Astrocyte (in vitro differentiated cells and primary cell): ENCODE measurements at regions not wholly inside any gene's neighbourhood (a gene's known extent, or its start where the extent isn't known, plus 50 kb on each side); places are given as distances from the start of the nearest gene placed in this dataset.

Experiments
- DNase-seq: peaks from one replicate; pipeline ENCODE4 v3.0.0-alpha.2; 2010; ENCODE audit warnings: low read depth
- FAIRE-seq: peaks from 2 replicates; lab custom pipeline; 2011; peaks lifted over from hg19 to GRCh38; lab: Jason Lieb, UNC
- H2AFZ ChIP-seq: 2 replicates; pipeline ENCODE4 v1.6.0; 2012; ENCODE audit warnings: low read depth, low read length, inconsistent platforms
- H3K27ac ChIP-seq: 2 replicates; pipeline ENCODE4 v1.5.1; 2011; ENCODE audit warnings: low read depth, low read length, inconsistent platforms
- H3K27me3 ChIP-seq: 2 replicates; pipeline ENCODE4 v1.6.0; 2011; ENCODE audit warnings: low read length, inconsistent platforms; ENCODE audit not compliant: insufficient read depth
- H3K36me3 ChIP-seq: 2 replicates; pipeline ENCODE4 v1.5.1; 2011; ENCODE audit warnings: low read length, inconsistent platforms; ENCODE audit not compliant: insufficient read depth
- H3K4me1 ChIP-seq: 2 replicates; pipeline ENCODE4 v1.5.1; 2011; ENCODE audit warnings: low read length, inconsistent platforms; ENCODE audit not compliant: insufficient read depth
- H3K4me2 ChIP-seq: 2 replicates; pipeline ENCODE4 v1.6.0; 2012; ENCODE audit warnings: low read length, inconsistent platforms
- H3K4me3 ChIP-seq: 2 replicates; pipeline ENCODE4 v1.5.1; 2011; ENCODE audit warnings: low read depth, mild to moderate bottlenecking, low read length, inconsistent platforms; ENCODE audit not compliant: insufficient read depth
- H3K79me2 ChIP-seq: 2 replicates; pipeline ENCODE4 v1.6.0; 2012; ENCODE audit warnings: mild to moderate bottlenecking, low read length, inconsistent platforms; ENCODE audit not compliant: insufficient read depth
- H3K9ac ChIP-seq: 2 replicates; pipeline ENCODE4 v1.6.0; 2012; ENCODE audit warnings: mild to moderate bottlenecking, low read length, inconsistent platforms
- H3K9me3 ChIP-seq: 2 replicates; pipeline ENCODE4 v1.5.1; 2012; ENCODE audit warnings: low read depth, mild to moderate bottlenecking, low read length, inconsistent platforms; ENCODE audit not compliant: insufficient read depth
- H4K20me1 ChIP-seq: 2 replicates; pipeline ENCODE4 v1.6.0; 2012; ENCODE audit warnings: low read length, inconsistent platforms; ENCODE audit not compliant: insufficient read depth
- H3K27ac Mint-ChIP-seq: one replicate; pipeline ENCODE4 v1.8.0; 2021; ENCODE audit warnings: mild to moderate bottlenecking, mixed read lengths; ENCODE audit not compliant: unreplicated experiment
- H3K27me3 Mint-ChIP-seq: one replicate; pipeline ENCODE4 v1.8.0; 2021; ENCODE audit warnings: low read depth, mixed read lengths; ENCODE audit not compliant: unreplicated experiment
- H3K36me3 Mint-ChIP-seq: one replicate; pipeline ENCODE4 v1.8.0; 2021; ENCODE audit warnings: low read depth, mixed read lengths; ENCODE audit not compliant: unreplicated experiment
- H3K4me1 Mint-ChIP-seq: one replicate; pipeline ENCODE4 v1.8.0; 2021; ENCODE audit warnings: low read depth, mixed read lengths; ENCODE audit not compliant: unreplicated experiment
- H3K4me3 Mint-ChIP-seq: one replicate; pipeline ENCODE4 v1.8.0; 2021; ENCODE audit warnings: mild to moderate bottlenecking, moderate library complexity, mixed read lengths; ENCODE audit not compliant: unreplicated experiment
- H3K9me3 Mint-ChIP-seq: one replicate; pipeline ENCODE4 v1.8.0; 2021; ENCODE audit warnings: mild to moderate bottlenecking, mixed read lengths; ENCODE audit not compliant: unreplicated experiment
- EZH2 ChIP-seq: IDR thresholded peaks from 2 replicates; pipeline ENCODE4 v1.6.1; 2012; ENCODE audit warnings: mild to moderate bottlenecking, low read length, inconsistent platforms; ENCODE audit not compliant: insufficient read depth
- TF ChIP-seq, protein P1 (sequence below): IDR thresholded peaks from 2 replicates; pipeline ENCODE4 v1.5.1; 2011; ENCODE audit warnings: low read depth, mild to moderate bottlenecking, inconsistent platforms, low read length, moderate library complexity; ENCODE audit not compliant: insufficient read depth

- TF ChIP-seq, protein P1, sequence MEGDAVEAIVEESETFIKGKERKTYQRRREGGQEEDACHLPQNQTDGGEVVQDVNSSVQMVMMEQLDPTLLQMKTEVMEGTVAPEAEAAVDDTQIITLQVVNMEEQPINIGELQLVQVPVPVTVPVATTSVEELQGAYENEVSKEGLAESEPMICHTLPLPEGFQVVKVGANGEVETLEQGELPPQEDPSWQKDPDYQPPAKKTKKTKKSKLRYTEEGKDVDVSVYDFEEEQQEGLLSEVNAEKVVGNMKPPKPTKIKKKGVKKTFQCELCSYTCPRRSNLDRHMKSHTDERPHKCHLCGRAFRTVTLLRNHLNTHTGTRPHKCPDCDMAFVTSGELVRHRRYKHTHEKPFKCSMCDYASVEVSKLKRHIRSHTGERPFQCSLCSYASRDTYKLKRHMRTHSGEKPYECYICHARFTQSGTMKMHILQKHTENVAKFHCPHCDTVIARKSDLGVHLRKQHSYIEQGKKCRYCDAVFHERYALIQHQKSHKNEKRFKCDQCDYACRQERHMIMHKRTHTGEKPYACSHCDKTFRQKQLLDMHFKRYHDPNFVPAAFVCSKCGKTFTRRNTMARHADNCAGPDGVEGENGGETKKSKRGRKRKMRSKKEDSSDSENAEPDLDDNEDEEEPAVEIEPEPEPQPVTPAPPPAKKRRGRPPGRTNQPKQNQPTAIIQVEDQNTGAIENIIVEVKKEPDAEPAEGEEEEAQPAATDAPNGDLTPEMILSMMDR: no peak
- TF ChIP-seq EZH2: no peak
- no peak for DNase-seq
- Histone ChIP-seq H3K79me2 (no peaks in the 10 kb centered on the region), H3K4me2 (no peak overlapping the region), H3K27me3 (no peaks in the 10 kb centered on the region), H4K20me1 (no peaks in the 10 kb centered on the region), H3K36me3 (no peaks in the 10 kb centered on the region), H3K27ac (no peak overlapping the region), H3K9me3 (peaks cover 2% of the 10 kb centered on the region), H3K4me1 (no peaks in the 10 kb centered on the region), H3K4me3 (no peak overlapping the region), H2AFZ (no peak overlapping the region), H3K9ac (no peak overlapping the region)
- Mint-ChIP-seq H3K9me3 (no peaks in the 10 kb centered on the region), H3K27ac (no peak overlapping the region), H3K27me3 (no peaks in the 10 kb centered on the region), H3K4me3 (no peak overlapping the region), H3K36me3 (no peaks in the 10 kb centered on the region), H3K4me1 (no peaks in the 10 kb centered on the region)
- FAIRE-seq: no peak
Observed at GRCh38 chr7:109213081-109213480, 643.4 kb downstream of the DNAJB9 start.

DNA sequence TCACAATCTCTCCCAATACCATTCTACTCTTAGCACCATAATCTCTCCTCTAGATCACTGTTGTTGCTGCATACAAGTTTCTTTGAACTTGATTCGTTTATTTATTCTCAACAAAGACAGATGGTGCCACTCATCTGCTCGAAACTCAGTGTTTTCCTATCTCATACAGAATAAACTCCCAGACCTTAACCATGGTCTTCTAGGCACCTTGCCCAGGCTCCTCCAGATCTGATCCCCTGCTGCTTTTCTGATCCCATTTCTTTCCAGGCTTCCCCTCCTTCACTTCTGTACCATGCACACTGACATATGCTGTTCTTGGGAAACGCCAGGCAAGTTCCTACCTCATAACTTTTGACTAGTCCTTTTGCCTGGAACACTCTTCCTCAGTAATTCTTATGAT lies 645.7 kb downstream of the DNAJB9 start:
- H3K27ac ChIP-seq: no peak overlapping the region
- no peaks in the 10 kb centered on the region for H3K79me2 ChIP-seq
- no peak overlapping the region for H2AFZ ChIP-seq
- H3K9me3 ChIP-seq: peaks cover 2% of the 10 kb centered on the region
- H3K4me1 Mint-ChIP-seq: no peaks in the 10 kb centered on the region
- no peaks in the 10 kb centered on the region for H4K20me1 ChIP-seq
- TF ChIP-seq, protein P1: no peak
- TF ChIP-seq EZH2: no peak
- H3K36me3 Mint-ChIP-seq: no peaks in the 10 kb centered on the region
- H3K27ac Mint-ChIP-seq: no peak overlapping the region
- H3K4me3 ChIP-seq: no peak overlapping the region
- DNase-seq: no peak
- no peaks in the 10 kb centered on the region for H3K27me3 Mint-ChIP-seq
- H3K4me3 Mint-ChIP-seq: no peak overlapping the region
- FAIRE-seq: no peak
- no peaks in the 10 kb centered on the region for H3K27me3 ChIP-seq
- H3K4me2 ChIP-seq: no peak overlapping the region
- H3K9ac ChIP-seq: no peak overlapping the region
- H3K4me1 ChIP-seq: no peaks in the 10 kb centered on the region
- H3K9me3 Mint-ChIP-seq: no peaks in the 10 kb centered on the region
- no peaks in the 10 kb centered on the region for H3K36me3 ChIP-seq

- Mint-ChIP-seq H3K4me1 (no peaks in the 10 kb centered on the region), H3K27ac (no peak overlapping the region), H3K27me3 (no peaks in the 10 kb centered on the region), H3K9me3 (no peaks in the 10 kb centered on the region), H3K4me3 (no peak overlapping the region), H3K36me3 (peaks cover 1% of the 10 kb centered on the region)
- no peaks in the 10 kb centered on the region for H3K79me2 ChIP-seq
- no peaks in the 10 kb centered on the region for H3K27me3 ChIP-seq
- H3K4me3 ChIP-seq: no peak overlapping the region
- H3K4me1 ChIP-seq: no peaks in the 10 kb centered on the region
- no peak overlapping the region for H2AFZ ChIP-seq
- H4K20me1 ChIP-seq: no peaks in the 10 kb centered on the region
- peaks cover 3% of the 10 kb centered on the region for H3K9me3 ChIP-seq
- H3K9ac ChIP-seq: no peak overlapping the region
- TF ChIP-seq, protein P1: no peak
- DNase-seq (no peak), FAIRE-seq (no peak)
- H3K4me2 ChIP-seq: no peak overlapping the region
- no peak overlapping the region for H3K27ac ChIP-seq
- H3K36me3 ChIP-seq: no peaks in the 10 kb centered on the region
Observed at GRCh38 chr7:109224100-109224499, 654.4 kb downstream of the DNAJB9 start.
